ENCODE measurements at regions not wholly inside any gene's neighbourhood (a gene's known extent, or its start where the extent isn't known, plus 50 kb on each side); places are given as distances from the start of the nearest gene placed in this dataset.

DNA sequence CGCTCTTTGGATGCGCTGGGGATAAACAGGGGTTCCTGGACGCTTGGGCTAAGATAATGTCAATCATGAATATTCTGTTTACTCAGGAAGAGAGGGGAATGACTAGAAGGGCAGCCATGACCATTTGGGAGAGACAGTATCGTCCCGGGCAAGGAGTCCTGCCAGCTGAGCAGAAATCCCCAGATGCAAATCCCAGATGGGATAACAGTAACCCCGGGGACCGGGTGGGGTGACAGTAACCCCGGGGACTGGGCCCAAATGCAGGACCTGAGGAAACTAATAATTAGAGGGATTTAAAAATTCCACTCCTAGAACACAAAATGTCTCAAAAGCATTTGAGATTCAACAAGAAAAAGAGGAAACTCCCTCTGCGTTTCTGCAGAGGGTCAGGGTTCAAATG lies 189.0 kb upstream of the PPP1R26 start:
- Histone ChIP-seq H3K27me3 (ENCODE audit: control insufficient read depth, insufficient read depth, low read length) (no peaks in the 10 kb centered on the region), H4K91ac (ENCODE audit: insufficient read depth, low read depth, low read length) (no peak overlapping the region), H2AFZ (replicated peaks; ENCODE audit: low read length, poor library complexity) (no peak overlapping the region), H2BK120ac (ENCODE audit: low read depth, low read length) (no peak overlapping the region), H2BK20ac (ENCODE audit: low read depth, low read length) (no peak overlapping the region), H2BK15ac (ENCODE audit: low read depth, low read length) (no peak overlapping the region), H4K8ac (ENCODE audit: low read depth in 2 of 2, low read length in 2 of 2) (no peak overlapping the region), H3K56ac (ENCODE audit: extremely low read depth, insufficient read depth, low read length) (no peak overlapping the region), H3K23ac (ENCODE audit: low read depth, low read length) (no peak overlapping the region), H3K4me3 (ENCODE audit: insufficient read depth, low read depth, low read length) (no peak overlapping the region), H2BK5ac (ENCODE audit: low read depth, low read length, poor library complexity, severe bottlenecking) (no peak overlapping the region), H3K4me2 (ENCODE audit: low read depth, low read length) (no peak overlapping the region), H3K9ac (ENCODE audit: low read depth, low read length) (no peak overlapping the region), H2AK5ac (ENCODE audit: low read depth, low read length) (no peak overlapping the region), H2AK9ac (replicated peaks; ENCODE audit: low read depth, low read length, poor library complexity) (no peak overlapping the region), H3K14ac (replicated peaks; ENCODE audit: low read depth, low read length) (no peak overlapping the region), H3K18ac (ENCODE audit: low read depth, low read length) (no peak overlapping the region), H3K79me1 (ENCODE audit: low read depth in 1 of 2, low read length in 2 of 2) (no peaks in the 10 kb centered on the region), H3K9me3 (ENCODE audit: control insufficient read depth, insufficient read depth, low read length) (peaks cover 21% of the 10 kb centered on the region), H4K5ac (ENCODE audit: low read depth, low read length) (no peak overlapping the region), H3K9me1 (ENCODE audit: insufficient read depth, low read length) (no peaks in the 10 kb centered on the region), H4K20me1 (ENCODE audit: insufficient read depth, low read length) (no peaks in the 10 kb centered on the region), H3K4me1 (ENCODE audit: control insufficient read depth, insufficient read depth, low read length) (no peaks in the 10 kb centered on the region), H3K36me3 (ENCODE audit: control insufficient read depth, insufficient read depth, low read length) (no peaks in the 10 kb centered on the region), H3K27ac (ENCODE audit: insufficient read depth, low read length) (no peak overlapping the region), H3K4ac (ENCODE audit: low read depth, low read length) (no peak overlapping the region)
- no peak for TF ChIP-seq MXI1 (IDR thresholded peaks at IDR 0.05; ENCODE audit: borderline replicate concordance, low read depth, low read length)
- dilution Hi-C loops (cut with HindIII; ENCODE audit: low sequenced_read_pairs, unreplicated experiment) = no loop called here
- ATAC-seq (ENCODE audit: low read depth) (no peak), DNase-seq (no peak)
- in situ Hi-C loops (cut with MboI; ENCODE audit: low sequenced_read_pairs) = no loop called here
- CTCF ChIA-PET = no interaction called here
- intact Hi-C loops (cut with micrococcal nuclease) = no loop called here
- no CpG with 5 or more reads among the region's 9 CpGs for WGBS, 2 experiments (ENCODE audit: extremely low coverage in 2 of 2, insufficient read length in 1 of 2)
- BruUV-seq (replicated peaks) = no TSS peak
- POLR2A ChIA-PET (ENCODE audit: unreplicated experiment) = no interaction called here

Data from IMR-90 (cell line).